Subcutaneous abdominal adipose tissue (tissue), 5 donors: ENCODE measurements at regions not wholly inside any gene's neighbourhood (a gene's known extent, or its start where the extent isn't known, plus 50 kb on each side); places are given as distances from the start of the nearest gene placed in this dataset.

Experiments used
- H3K27ac ChIP-seq: one replicate; pipeline ENCODE4 v1.7.0; 2013; ENCODE audit warnings: low read depth, mild to moderate bottlenecking, inconsistent platforms, low read length, moderate library complexity
- H3K27me3 ChIP-seq, 5 donors: one replicate each; pipeline ENCODE4 v1.7.0; 2013; ENCODE audit warnings: low read length in 5 of 5, inconsistent platforms in 1 of 5; ENCODE audit not compliant: control insufficient read depth in 5 of 5, insufficient read depth in 4 of 5
- H3K36me3 ChIP-seq, 5 donors: one replicate each; pipeline ENCODE4 v1.7.0; 2013; ENCODE audit warnings: low read length in 5 of 5; ENCODE audit not compliant: control insufficient read depth in 5 of 5, insufficient read depth in 5 of 5
- H3K4me1 ChIP-seq, 5 donors: one replicate each; pipeline ENCODE4 v1.7.0; 2013; ENCODE audit warnings: low read length in 5 of 5, mild to moderate bottlenecking in 3 of 5, moderate library complexity in 1 of 5; ENCODE audit not compliant: control insufficient read depth in 5 of 5, insufficient read depth in 5 of 5
- H3K4me3 ChIP-seq, 5 donors: one replicate each; pipeline ENCODE4 v1.7.0; 2013; ENCODE audit warnings: low read length in 5 of 5, low read depth in 1 of 5
- H3K9ac ChIP-seq, 5 donors: one replicate each; pipeline ENCODE4 v1.7.0; 2013; ENCODE audit warnings: low read length in 5 of 5, mild to moderate bottlenecking in 4 of 5, moderate library complexity in 3 of 5
- H3K9me3 ChIP-seq, 5 donors: one replicate each; pipeline ENCODE4 v1.7.0; 2013; ENCODE audit warnings: low read length in 5 of 5; ENCODE audit not compliant: control insufficient read depth in 5 of 5
- donor health status: healthy.
- donor health status: healthy.
- donor health status: healthy.
- donor health status: healthy.
- donor health status: healthy.

DNA sequence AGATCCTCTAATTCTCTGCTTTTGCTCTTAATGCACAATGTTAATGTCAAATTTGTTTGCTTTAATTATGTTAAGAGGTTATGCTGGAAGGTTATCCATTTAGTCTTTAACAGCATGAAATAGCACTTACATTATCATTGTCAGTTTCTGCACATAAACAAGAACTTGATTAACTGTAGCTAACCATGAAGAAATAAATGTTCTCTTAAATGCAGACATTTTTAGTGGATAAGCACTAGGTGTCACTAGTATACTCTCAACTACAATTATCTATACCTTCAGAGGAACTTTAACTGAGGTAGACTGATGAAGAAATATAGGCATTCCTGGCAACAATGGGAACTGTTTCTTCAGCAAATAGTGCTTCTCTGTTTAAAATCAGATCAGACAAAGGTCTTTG is 178.8 kb upstream of the CHST9 start:
- Histone ChIP-seq H3K9ac (no peak overlapping the region), H3K36me3 (no peaks in the 10 kb centered on the region), H3K9me3 (no peaks in the 10 kb centered on the region), H3K4me3 (no peak overlapping the region), H3K27ac (no peak overlapping the region), H3K27me3 (no peaks in the 10 kb centered on the region), H3K4me1 (peaks cover 0 to 14% (median 0%) of the 10 kb centered on the region in 5 donors)

DNA sequence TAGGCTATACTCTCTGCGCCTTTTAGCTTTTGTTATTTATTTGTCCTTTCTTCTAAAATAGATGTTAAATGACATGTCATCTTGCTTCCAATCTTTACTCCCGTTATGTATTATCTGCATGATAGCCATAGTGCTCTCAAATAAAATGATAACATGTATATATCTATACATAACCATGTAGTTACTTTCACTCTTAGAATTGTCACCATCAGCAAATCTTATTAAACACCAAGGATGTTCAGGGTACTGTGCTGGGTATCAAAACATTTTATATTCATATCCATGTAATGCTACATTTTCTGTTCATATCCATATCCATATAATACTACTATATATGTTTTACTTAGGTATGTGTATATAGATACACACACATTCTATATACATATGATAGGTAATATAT is 176.4 kb upstream of the CHST9 start:
- Histone ChIP-seq H3K4me3 (no peak overlapping the region), H3K9me3 (no peaks in the 10 kb centered on the region), H3K4me1 (peaks cover 0 to 14% (median 0%) of the 10 kb centered on the region in 5 donors), H3K27me3 (no peaks in the 10 kb centered on the region), H3K27ac (no peak overlapping the region), H3K9ac (no peak overlapping the region), H3K36me3 (no peaks in the 10 kb centered on the region)

DNA sequence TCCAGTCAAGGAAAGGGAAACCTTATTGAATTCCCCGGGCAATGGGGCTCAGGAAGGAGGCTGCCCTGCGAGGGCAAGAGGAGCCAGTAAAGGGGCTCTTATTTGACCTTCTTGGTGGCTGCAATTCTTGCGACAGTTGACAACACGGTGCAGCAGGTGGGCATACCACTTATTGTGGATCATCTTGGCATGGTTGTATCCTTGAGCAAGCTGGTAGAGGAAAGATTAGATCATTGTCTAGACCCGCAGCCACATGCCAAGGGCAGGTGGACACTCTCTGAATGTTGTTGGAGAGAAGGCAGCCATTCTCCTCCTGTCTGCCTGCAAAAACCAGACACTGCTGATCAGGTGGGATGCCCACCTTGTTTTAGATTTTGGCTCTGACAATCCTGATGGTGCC is 170.2 kb upstream of the CHST9 start:
- Histone ChIP-seq H3K27me3 (no peaks in the 10 kb centered on the region), H3K9ac (no peak overlapping the region), H3K4me1 (no peaks in the 10 kb centered on the region), H3K9me3 (no peaks in the 10 kb centered on the region), H3K27ac (no peak overlapping the region), H3K36me3 (no peaks in the 10 kb centered on the region), H3K4me3 (no peak overlapping the region)

DNA sequence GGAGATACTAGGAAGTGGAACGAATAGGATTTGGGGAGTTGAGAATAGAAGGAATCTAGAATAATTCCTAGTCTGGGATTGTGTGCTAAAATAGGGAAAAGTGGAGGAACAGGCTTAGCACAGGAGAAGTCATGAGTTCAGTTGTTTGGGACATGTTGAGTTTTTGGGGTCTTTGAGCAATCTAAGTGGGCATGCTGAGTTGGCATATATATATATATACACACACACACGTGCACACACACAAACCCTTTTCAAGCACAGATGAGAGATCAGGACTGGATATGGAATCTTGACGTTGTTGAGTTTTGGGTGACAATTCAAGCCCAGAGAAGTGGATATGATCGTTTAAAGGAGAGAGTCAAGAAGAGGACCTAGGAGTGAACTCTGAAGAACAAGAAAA is 168.2 kb upstream of the CHST9 start:
- Histone ChIP-seq H3K27ac (no peak overlapping the region), H3K9ac (no peak overlapping the region), H3K4me1 (no peaks in the 10 kb centered on the region), H3K4me3 (no peak overlapping the region), H3K36me3 (no peaks in the 10 kb centered on the region), H3K27me3 (no peaks in the 10 kb centered on the region), H3K9me3 (no peaks in the 10 kb centered on the region)

DNA sequence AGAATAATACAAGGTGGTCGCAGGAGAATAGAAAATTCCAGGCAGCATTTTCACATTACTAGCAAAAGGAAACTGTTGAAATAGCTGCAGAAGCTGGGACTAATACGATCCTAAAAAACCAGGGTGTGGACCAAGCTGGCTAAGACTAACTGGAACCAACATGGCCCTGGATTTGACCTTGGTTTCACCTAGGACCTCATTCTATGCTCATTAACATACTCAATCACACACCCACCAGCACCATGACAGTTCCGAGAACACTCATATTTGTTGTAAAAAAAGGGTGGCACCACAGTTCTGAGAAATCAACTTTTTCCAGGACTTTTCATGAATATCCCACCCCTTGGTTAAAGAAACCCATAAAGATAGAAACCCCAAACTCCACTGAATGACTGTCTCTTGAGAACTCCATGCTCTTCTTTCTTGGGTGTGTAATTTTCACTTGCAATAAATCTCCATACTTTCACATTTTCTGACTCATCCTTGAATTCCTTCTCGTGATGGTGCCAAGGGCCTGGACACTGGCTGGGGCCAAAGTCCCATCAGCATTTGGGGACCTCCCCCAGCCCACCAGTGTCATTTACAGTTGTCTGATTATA is 164.3 kb upstream of the CHST9 start:
- Histone ChIP-seq H3K4me3 (no peak overlapping the region), H3K4me1 (no peaks in the 10 kb centered on the region), H3K36me3 (no peaks in the 10 kb centered on the region), H3K27me3 (no peaks in the 10 kb centered on the region), H3K9ac (no peak overlapping the region), H3K9me3 (no peaks in the 10 kb centered on the region), H3K27ac (no peak overlapping the region)

DNA sequence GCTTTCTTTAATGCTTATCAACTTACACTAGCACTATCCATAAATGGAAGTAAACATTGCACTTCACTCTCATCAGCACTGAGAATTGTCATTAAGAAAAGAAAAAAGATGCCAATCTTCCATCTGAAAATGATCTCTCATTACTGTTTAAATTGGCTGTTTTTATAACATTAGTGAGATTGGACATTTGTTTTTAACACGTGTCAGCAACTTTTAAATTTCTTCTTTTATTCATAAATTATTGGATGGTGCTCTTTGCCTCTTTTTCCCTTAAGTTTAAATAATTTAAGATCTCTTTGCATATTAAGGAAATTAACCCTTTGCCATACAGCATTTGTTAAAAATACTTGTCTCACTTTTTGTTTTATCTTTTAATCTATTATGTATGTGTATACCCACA is 146.5 kb upstream of the CHST9 start:
- H3K36me3 ChIP-seq, result no peaks in the 10 kb centered on the region
- H3K9me3 ChIP-seq, result no peaks in the 10 kb centered on the region
- no peak overlapping the region for H3K9ac ChIP-seq
- H3K27me3 ChIP-seq, result no peaks in the 10 kb centered on the region
- no peak overlapping the region for H3K4me3 ChIP-seq
- no peaks in the 10 kb centered on the region for H3K4me1 ChIP-seq
- no peak overlapping the region for H3K27ac ChIP-seq

DNA sequence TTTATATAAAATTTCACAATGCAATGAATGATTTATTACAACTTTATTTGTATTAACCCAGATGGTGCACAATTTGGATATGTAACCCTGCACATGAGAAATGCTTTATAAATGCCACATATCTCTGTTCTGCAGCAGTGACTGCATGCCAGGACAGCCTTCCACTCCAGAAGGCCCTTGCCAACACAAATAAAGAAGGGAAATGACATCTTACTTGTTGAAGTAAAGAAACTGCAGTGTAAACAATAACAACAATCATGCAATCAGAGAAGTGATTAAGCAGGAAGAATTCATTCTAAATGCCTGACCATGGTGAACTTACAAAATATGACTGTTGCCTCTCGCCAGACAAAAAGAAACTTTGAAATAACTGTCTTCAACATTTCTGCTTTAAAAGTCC is 129.9 kb upstream of the CHST9 start:
- Histone ChIP-seq H3K9ac (no peak overlapping the region), H3K36me3 (no peaks in the 10 kb centered on the region), H3K4me1 (peaks cover 0 to 8% (median 0%) of the 10 kb centered on the region in 5 donors), H3K4me3 (no peak overlapping the region), H3K27ac (no peak overlapping the region), H3K27me3 (no peaks in the 10 kb centered on the region), H3K9me3 (no peaks in the 10 kb centered on the region)

DNA sequence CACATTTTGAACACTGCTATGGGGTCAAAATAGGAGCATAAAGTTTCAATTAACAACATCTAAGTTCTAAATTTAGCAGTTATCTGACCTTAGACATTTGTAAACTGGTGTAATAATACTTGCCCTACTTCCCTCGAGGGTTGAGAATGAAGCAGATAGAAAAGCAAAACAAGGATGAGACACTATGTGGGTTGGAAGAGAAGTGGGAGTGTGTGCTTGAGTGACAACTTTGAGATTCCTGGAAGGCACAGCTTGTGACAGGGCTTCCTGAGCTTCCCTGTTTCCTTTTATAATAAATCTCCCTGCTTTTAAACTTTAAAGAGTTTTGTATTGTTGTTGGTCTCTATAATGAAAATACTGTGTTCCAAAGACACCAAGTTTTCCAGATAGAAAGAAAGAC is 128.6 kb upstream of the CHST9 start:
- Histone ChIP-seq H3K27ac (no peak overlapping the region), H3K9ac (no peak overlapping the region), H3K4me3 (no peak overlapping the region), H3K27me3 (no peaks in the 10 kb centered on the region), H3K4me1 (peaks cover 0 to 8% (median 0%) of the 10 kb centered on the region in 5 donors), H3K36me3 (no peaks in the 10 kb centered on the region), H3K9me3 (no peaks in the 10 kb centered on the region)

DNA sequence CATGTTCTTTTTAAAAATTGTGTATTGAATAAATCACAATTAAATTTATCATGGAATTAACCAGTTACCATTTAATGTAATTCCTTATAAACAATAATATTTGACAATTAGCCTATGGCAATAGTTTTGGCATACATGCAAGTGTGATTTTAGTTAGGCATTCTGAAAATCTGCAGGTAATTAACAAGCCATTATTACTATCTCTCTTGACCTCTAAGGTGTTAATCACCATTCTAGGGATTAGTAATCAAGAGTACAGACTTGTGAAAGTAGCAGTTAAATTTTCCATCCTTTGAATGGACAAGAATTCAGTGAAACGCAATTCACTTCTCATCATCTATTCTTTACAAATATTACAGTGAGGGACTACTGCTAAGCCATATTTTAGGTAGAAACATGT is 127.7 kb upstream of the CHST9 start:
- Histone ChIP-seq H3K36me3 (no peaks in the 10 kb centered on the region), H3K27me3 (no peaks in the 10 kb centered on the region), H3K9me3 (no peaks in the 10 kb centered on the region), H3K9ac (no peak overlapping the region), H3K4me1 (peaks cover 0 to 8% (median 0%) of the 10 kb centered on the region in 5 donors), H3K27ac (no peak overlapping the region), H3K4me3 (no peak overlapping the region)

DNA sequence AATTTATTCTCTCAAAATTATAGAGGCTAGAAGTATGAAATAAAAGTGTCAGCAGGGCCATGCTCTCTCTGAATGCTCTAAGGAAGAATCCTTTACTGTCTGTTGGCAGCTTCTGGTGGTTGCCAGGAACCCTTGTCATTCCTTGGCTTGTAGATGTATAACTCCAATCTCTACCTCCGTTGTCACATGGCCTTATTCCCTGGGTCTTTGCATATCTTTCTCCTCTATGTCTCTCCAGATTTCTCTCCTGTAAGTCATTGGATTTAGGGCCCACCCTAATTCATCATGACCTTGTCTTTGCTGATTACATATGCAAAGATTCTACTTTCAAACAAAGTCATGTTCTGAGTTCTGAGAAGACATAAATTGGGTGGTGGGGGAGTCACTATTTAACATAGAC is 127.0 kb upstream of the CHST9 start:
- Histone ChIP-seq H3K9me3 (no peaks in the 10 kb centered on the region), H3K27ac (no peak overlapping the region), H3K9ac (no peak overlapping the region), H3K4me3 (no peak overlapping the region), H3K4me1 (peaks cover 0 to 8% (median 0%) of the 10 kb centered on the region in 5 donors), H3K36me3 (no peaks in the 10 kb centered on the region), H3K27me3 (no peaks in the 10 kb centered on the region)

DNA sequence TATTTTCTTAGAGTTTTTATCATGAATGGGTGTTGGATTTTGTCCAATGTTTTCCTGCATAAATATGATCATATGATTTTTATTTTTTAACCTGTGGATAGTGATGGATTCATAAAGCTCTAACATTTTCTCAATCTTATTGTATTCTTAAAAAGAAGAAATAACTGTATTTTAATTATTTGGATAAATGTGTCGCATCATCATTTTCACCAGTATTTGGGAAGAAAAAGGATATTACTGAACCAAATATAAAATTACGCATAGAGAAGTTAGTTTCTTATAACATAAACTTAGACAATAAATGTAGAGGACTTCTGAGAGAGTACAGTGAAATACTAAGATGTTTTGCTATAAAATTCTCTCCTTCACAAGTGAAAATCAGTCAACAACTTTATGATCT is 126.0 kb upstream of the CHST9 start:
- H3K36me3 ChIP-seq, result no peaks in the 10 kb centered on the region
- H3K9ac ChIP-seq, result no peak overlapping the region
- no peak overlapping the region for H3K4me3 ChIP-seq
- no peaks in the 10 kb centered on the region for H3K27me3 ChIP-seq
- no peaks in the 10 kb centered on the region for H3K9me3 ChIP-seq
- H3K27ac ChIP-seq, result no peak overlapping the region
- H3K4me1 ChIP-seq, result peaks cover 0 to 8% (median 0%) of the 10 kb centered on the region in 5 donors
